Thyroid gland (tissue), 4 donors: ENCODE measurements at regions not wholly inside any gene's neighbourhood (a gene's known extent, or its start where the extent isn't known, plus 50 kb on each side); places are given as distances from the start of the nearest gene placed in this dataset.

ENCODE experiments used
- DNase-seq, 2 donors: peaks; one replicate each; pipeline ENCODE4 v3.0.0-alpha.2; 2019
- H3K27ac ChIP-seq, 3 donors: fragments of 200-600 bp; sonication (generic); 1 replicate in 2 of 3; 2 replicates in 1 of 3; pipeline ENCODE4 v1.5.1; 2016 to 2019; ENCODE audit warnings: mild to moderate bottlenecking in 1 of 3, moderate library complexity in 1 of 3
- H3K27me3 ChIP-seq: fragments of 200-600 bp; sonication (generic); one replicate; pipeline ENCODE4 v1.5.1; 2019
- H3K36me3 ChIP-seq, 2 donors: fragments of 200-600 bp; sonication (generic); one replicate each; pipeline ENCODE4 v1.5.1; 2016 to 2019
- H3K4me1 ChIP-seq, 2 donors: fragments of 200-600 bp; sonication (generic); one replicate each; pipeline ENCODE4 v1.5.1; 2017 to 2019
- H3K4me3 ChIP-seq, 3 donors: fragments of 200-600 bp; sonication (generic); replicated peaks in 1 of 3; 1 replicate in 2 of 3; 2 replicates in 1 of 3; pipeline ENCODE4 v1.5.1; 2016; ENCODE audit warnings: mild to moderate bottlenecking in 1 of 3
- H3K9me3 ChIP-seq: fragments of 200-600 bp; sonication (generic); one replicate; pipeline ENCODE4 v1.5.1; 2017
- POLR2A ChIP-seq, 2 donors: fragments of 450-650 bp; IDR thresholded peaks; one replicate each; pipeline ENCODE4 v1.6.1; 2017; ENCODE audit warnings: antibody characterized with exemption in 2 of 2, mild to moderate bottlenecking in 2 of 2, moderate library complexity in 1 of 2
- WGBS, 2 donors: methylation state at CpG; one replicate each; pipeline ENCODE4 v1.1.5; 2017; 5-methylcytosine and 5-hydroxymethylcytosine counted together
- intact Hi-C: fragments of 100-400 bp; cut with DNase I; formaldehyde crosslinking; loops from one replicate; pipeline ENCODE4 v1.15.1; 2023
- TF ChIP-seq, protein P1 (sequence below), 6 experiments: fragments of 200-600 bp in 3 of 6; fragments of 450-650 bp in 3 of 6; sonication (generic) in 3 of 6; IDR thresholded peaks; one replicate each; pipeline ENCODE4 v1.5.1; 2016 to 2019; ENCODE audit warnings: antibody characterized with exemption in 6 of 6, mild to moderate bottlenecking in 2 of 6, inconsistent platforms in 1 of 6, moderate library complexity in 1 of 6

DNA sequence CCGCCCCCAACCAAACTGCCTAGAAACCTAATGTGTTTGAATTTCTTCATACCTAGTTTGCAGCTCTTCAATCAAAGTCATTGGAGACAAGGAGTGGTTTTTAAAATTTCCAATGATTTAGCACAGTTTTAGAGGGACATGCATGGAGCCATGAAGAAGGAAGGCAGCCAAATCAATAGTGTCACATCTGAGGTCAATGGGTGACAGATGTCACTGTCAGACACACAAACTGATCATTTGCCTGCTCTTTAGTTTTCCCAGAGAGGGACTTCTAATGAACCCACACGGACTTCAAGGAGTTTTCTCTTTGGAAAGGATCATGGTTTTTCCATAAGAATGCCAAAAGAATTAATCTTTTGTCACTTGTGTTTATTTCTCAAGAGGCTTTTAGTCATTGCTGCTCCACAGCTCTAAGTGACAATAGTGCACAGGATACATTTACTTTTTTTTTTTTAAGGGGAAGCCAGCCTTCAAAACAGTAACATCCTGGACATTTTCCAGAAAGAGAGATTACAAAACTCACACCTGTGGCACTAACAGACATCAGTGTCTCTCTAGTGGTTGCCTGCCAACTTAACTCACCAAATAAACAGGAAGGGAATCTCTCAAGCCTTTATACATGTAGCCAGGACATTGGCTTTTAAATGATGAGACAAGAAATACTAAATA is 251.1 kb upstream of the DIAPH2 start:
- 47 to 71% methylated on average over 2 of the region's 2 CpGs for WGBS, 2 donors
- Histone ChIP-seq H3K4me3 (no peak overlapping the region), H3K36me3 (no peaks in the 10 kb centered on the region), H3K27ac (no peak overlapping the region), H3K9me3 (no peaks in the 10 kb centered on the region), H3K4me1 (no peaks in the 10 kb centered on the region), H3K27me3 (no peaks in the 10 kb centered on the region)
- no peak for DNase-seq
- intact Hi-C loops, result no loop called here
- no peak for TF ChIP-seq POLR2A (IDR thresholded peaks at IDR 0.05)
- TF ChIP-seq, protein P1, sequence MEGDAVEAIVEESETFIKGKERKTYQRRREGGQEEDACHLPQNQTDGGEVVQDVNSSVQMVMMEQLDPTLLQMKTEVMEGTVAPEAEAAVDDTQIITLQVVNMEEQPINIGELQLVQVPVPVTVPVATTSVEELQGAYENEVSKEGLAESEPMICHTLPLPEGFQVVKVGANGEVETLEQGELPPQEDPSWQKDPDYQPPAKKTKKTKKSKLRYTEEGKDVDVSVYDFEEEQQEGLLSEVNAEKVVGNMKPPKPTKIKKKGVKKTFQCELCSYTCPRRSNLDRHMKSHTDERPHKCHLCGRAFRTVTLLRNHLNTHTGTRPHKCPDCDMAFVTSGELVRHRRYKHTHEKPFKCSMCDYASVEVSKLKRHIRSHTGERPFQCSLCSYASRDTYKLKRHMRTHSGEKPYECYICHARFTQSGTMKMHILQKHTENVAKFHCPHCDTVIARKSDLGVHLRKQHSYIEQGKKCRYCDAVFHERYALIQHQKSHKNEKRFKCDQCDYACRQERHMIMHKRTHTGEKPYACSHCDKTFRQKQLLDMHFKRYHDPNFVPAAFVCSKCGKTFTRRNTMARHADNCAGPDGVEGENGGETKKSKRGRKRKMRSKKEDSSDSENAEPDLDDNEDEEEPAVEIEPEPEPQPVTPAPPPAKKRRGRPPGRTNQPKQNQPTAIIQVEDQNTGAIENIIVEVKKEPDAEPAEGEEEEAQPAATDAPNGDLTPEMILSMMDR (IDR thresholded peaks at IDR 0.05), result no peak

- no peak overlapping the region for H3K4me3 ChIP-seq
- peak overlapping the region in 1 of 3 donors; percentile 15 for H3K27ac ChIP-seq
- H3K36me3 ChIP-seq, result no peaks in the 10 kb centered on the region
- H3K27me3 ChIP-seq, result no peaks in the 10 kb centered on the region
- no peak for TF ChIP-seq POLR2A (IDR thresholded peaks at IDR 0.05)
- DNase-seq, result no peak
- no peaks in the 10 kb centered on the region for H3K9me3 ChIP-seq
- WGBS, 2 donors, result 78 to 90% methylated on average over 2 of the region's 2 CpGs
- intact Hi-C loops, result no loop called here
- H3K4me1 ChIP-seq, result no peaks in the 10 kb centered on the region
Observed at GRCh38 chrX:96435378-96436035, 249.1 kb upstream of the DIAPH2 start.

DNA sequence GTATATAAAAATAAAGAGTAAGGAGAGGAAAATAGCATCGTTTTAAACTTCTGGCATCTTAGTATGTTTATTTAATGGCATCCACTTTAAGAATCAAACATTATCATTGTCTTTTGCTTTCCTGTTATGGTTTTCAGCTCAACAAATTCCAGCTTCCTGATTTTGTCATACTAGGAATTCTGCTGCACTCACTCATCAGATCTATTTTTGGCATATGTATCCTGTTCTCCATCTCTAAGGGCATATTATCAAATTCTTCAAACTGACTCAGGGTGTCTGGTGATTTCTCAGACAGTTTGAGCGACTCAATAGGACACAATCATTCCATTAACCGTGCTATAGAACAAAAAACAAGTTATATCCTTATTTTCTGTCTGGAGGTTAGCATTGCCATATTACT is 248.5 kb upstream of the DIAPH2 start:
- no peaks in the 10 kb centered on the region for H3K36me3 ChIP-seq
- DNase-seq, result no peak
- H3K9me3 ChIP-seq, result no peaks in the 10 kb centered on the region
- H3K4me3 ChIP-seq, result no peak overlapping the region
- WGBS, 2 donors, result 60 to 64% methylated on average over 3 of the region's 3 CpGs
- H3K4me1 ChIP-seq, result no peaks in the 10 kb centered on the region
- intact Hi-C loops, result no loop called here
- peak overlapping the region in 1 of 3 donors; percentile 15 for H3K27ac ChIP-seq
- no peaks in the 10 kb centered on the region for H3K27me3 ChIP-seq
- no peak for TF ChIP-seq POLR2A (IDR thresholded peaks at IDR 0.05)
- TF ChIP-seq, protein P1 (IDR thresholded peaks at IDR 0.05), result no peak

GRCh38 chrX:96438803-96439202 is 245.8 kb upstream of the DIAPH2 start:
- H3K4me1 ChIP-seq, result no peaks in the 10 kb centered on the region
- H3K9me3 ChIP-seq, result no peaks in the 10 kb centered on the region
- no peak overlapping the region for H3K4me3 ChIP-seq
- intact Hi-C loops, result no loop called here
- 86 to 100% methylated on average over 1 of the region's 1 CpG for WGBS, 2 donors
- H3K27me3 ChIP-seq, result no peaks in the 10 kb centered on the region
- no peak for TF ChIP-seq POLR2A (IDR thresholded peaks at IDR 0.05)
- TF ChIP-seq, protein P1 (IDR thresholded peaks at IDR 0.05), result no peak
- no peaks in the 10 kb centered on the region for H3K36me3 ChIP-seq
- no peak overlapping the region for H3K27ac ChIP-seq
- no peak for DNase-seq

DNA sequence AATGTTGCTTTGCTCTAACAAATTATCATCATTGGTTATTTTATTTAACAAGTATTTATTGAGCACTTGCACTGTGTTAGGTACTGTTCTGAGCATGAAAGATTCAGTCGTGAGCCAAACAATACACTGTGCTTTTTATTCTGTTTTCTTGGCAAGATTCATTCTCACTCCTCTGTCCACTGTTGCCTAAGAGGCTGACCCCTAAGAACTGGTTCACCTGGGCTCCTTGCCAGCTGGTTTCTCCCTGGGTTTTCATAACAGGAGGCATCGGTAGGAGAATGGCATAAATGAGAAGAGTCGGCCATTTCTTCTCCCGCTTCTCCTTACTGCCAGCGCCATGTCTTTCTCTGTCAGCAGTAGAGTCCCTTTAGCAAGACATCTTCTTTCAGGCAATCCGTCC is 243.7 kb upstream of the DIAPH2 start:
- DNase-seq, result no peak
- no peak overlapping the region for H3K4me3 ChIP-seq
- H3K36me3 ChIP-seq, result no peaks in the 10 kb centered on the region
- H3K27me3 ChIP-seq, result no peaks in the 10 kb centered on the region
- TF ChIP-seq, protein P1 (IDR thresholded peaks at IDR 0.05), result no peak
- no peak for TF ChIP-seq POLR2A (IDR thresholded peaks at IDR 0.05)
- intact Hi-C loops, result no loop called here
- H3K9me3 ChIP-seq, result no peaks in the 10 kb centered on the region
- H3K27ac ChIP-seq, result no peak overlapping the region
- H3K4me1 ChIP-seq, result no peaks in the 10 kb centered on the region
- 72 to 73% methylated on average over 6 of the region's 6 CpGs for WGBS, 2 donors
